Neural progenitor cell (in vitro differentiated cells): ENCODE measurements at regions not wholly inside any gene's neighbourhood (a gene's known extent, or its start where the extent isn't known, plus 50 kb on each side); places are given as distances from the start of the nearest gene placed in this dataset.

Experiments used
- CTCF ChIP-seq: fragments of 200-600 bp; sonication (generic); IDR thresholded peaks from 2 replicates; pipeline ENCODE4 v1.5.1; 2017; ENCODE audit warnings: antibody characterized with exemption, mild to moderate bottlenecking
- EZH2 ChIP-seq: fragments of 200-600 bp; sonication (generic); IDR thresholded peaks from 2 replicates; pipeline ENCODE4 v1.6.1; 2017; ENCODE audit warnings: antibody characterized with exemption, mild to moderate bottlenecking, moderate library complexity
- EZH2phosphoT487 ChIP-seq: fragments of 200-600 bp; sonication (generic); IDR thresholded peaks from 2 replicates; pipeline ENCODE4 v1.6.1; 2017; ENCODE audit warnings: antibody characterized with exemption

- no peak for TF ChIP-seq CTCF
- no peak for TF ChIP-seq EZH2
- TF ChIP-seq EZH2phosphoT487: no peak
Measured at GRCh38 chr4:132269303-132269990, 879.6 kb upstream of the PCDH10 start.
